BLaER1 (cell line): ENCODE measurements at regions not wholly inside any gene's neighbourhood (a gene's known extent, or its start where the extent isn't known, plus 50 kb on each side); places are given as distances from the start of the nearest gene placed in this dataset.
A peak's percentile ranks its signal among the peaks of the same experiment; 100 is the strongest.

Experiments used
- H3K27ac ChIP-seq: shearing (Covaris generic); formaldehyde crosslinking; 2 replicates; pipeline ENCODE4 v1.8.1; 2022
- H3K27me3 ChIP-seq: shearing (Covaris generic); formaldehyde crosslinking; 2 replicates; pipeline ENCODE4 v1.8.1; 2022
- H3K36me3 ChIP-seq: shearing (Covaris generic); formaldehyde crosslinking; 2 replicates; pipeline ENCODE4 v1.8.1; 2022
- H3K4me1 ChIP-seq: shearing (Covaris generic); formaldehyde crosslinking; 2 replicates; pipeline ENCODE4 v1.8.1; 2022
- H3K4me2 ChIP-seq: shearing (Covaris generic); formaldehyde crosslinking; 2 replicates; pipeline ENCODE4 v1.8.1; 2022
- H3K4me3 ChIP-seq: shearing (Covaris generic); formaldehyde crosslinking; 2 replicates; pipeline ENCODE4 v1.8.1; 2022
- H3K9ac ChIP-seq: shearing (Covaris generic); formaldehyde crosslinking; 2 replicates; pipeline ENCODE4 v1.8.1; 2022
- H3K9me3 ChIP-seq: shearing (Covaris generic); formaldehyde crosslinking; 2 replicates; pipeline ENCODE4 v1.8.1; 2022
- H4K20me1 ChIP-seq: shearing (Covaris generic); formaldehyde crosslinking; 2 replicates; pipeline ENCODE4 v1.8.1; 2022
- Cebpa-rat ChIP-seq: shearing (Covaris generic); IDR thresholded peaks from 2 replicates; pipeline ENCODE4 v1.8.1; 2022

DNA sequence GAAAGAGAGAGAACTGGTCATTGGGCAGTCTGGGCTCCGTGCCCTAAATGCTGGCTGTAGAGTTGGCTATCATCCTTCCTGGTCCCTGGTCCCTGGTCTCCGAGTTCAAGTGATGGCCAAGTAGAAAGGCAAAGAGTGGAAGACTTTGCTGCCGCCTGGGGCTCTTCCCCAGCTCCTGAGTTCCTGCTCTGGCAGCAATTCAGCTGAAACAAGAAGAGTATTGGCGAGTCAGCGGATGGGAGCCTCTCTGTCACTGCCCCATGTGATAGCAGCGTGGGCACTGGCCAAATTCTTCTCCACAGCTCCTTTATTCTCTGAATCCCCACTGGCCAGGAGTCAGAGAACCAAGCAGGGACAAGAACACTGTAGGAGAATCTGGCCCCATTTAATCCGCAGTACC is 351.0 kb upstream of the POU3F3 start:
- Histone ChIP-seq H3K27me3 (no peaks in the 10 kb centered on the region), H3K9me3 (no peaks in the 10 kb centered on the region), H3K36me3 (no peaks in the 10 kb centered on the region), H3K4me2 (no peak overlapping the region), H3K27ac (no peak overlapping the region), H4K20me1 (no peaks in the 10 kb centered on the region), H3K9ac (no peak overlapping the region), H3K4me3 (no peak overlapping the region), H3K4me1 (no peaks in the 10 kb centered on the region)
- no peak for TF ChIP-seq Cebpa-rat

DNA sequence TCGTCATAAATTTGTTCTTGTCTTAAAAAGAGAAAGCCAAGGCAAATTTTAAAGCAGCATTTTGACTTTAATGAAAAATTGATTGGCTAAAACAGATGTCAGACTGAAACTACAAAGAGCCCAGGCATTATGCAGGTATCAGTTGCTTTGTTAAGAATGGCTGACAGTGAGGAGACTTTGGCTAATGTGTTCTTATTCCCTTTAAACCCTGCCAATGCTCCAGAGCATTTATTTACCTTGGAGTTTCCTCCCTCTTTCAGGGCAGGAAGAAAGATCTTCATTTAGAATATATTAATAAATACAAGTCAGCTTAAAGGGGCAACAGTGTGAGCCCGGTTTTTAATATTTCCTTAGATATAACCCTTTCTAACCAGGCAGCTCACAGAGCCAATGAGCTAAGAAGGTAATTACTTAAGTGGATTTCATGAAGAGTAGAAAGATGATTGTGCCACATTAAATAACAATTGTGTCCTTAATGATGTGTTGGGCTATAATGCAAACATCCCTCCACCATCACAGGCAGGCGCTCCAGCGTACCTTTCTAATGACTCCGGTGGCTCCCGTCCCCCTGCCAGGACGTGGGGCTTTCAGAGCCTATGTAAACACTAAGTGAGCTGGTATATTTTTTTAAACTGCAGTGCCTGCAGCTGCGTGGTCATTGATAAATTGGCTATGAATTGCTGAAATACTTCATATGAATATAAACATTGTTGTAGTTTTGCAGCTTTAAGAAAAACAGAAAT is 349.4 kb upstream of the POU3F3 start:
- no peaks in the 10 kb centered on the region for H4K20me1 ChIP-seq
- H3K4me3 ChIP-seq: no peak overlapping the region
- H3K27me3 ChIP-seq: no peaks in the 10 kb centered on the region
- H3K4me2 ChIP-seq: no peak overlapping the region
- no peak for TF ChIP-seq Cebpa-rat
- H3K36me3 ChIP-seq: no peaks in the 10 kb centered on the region
- no peaks in the 10 kb centered on the region for H3K4me1 ChIP-seq
- H3K27ac ChIP-seq: no peak overlapping the region
- no peak overlapping the region for H3K9ac ChIP-seq
- no peaks in the 10 kb centered on the region for H3K9me3 ChIP-seq

DNA sequence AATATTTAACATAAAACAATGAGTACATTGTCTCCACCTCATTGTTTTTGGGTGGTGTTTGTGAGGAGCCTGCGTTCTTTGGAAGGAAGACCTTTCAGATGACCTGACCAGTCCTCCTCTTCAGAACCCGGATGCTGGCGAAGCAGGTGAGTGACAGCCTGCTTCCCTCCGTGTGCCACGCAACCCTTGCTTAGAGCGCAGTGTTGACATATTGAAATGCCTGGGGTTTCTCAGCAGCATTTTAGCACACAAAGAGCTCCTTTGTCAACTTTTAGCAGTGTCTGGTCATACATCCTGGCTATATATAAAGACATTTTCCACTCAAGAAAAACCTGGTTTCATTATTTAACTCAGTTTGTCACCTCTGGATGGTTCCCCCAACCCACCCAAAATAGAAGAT is 335.7 kb upstream of the POU3F3 start:
- Histone ChIP-seq H3K27ac (no peak overlapping the region), H3K36me3 (no peaks in the 10 kb centered on the region), H3K4me1 (no peaks in the 10 kb centered on the region), H3K9me3 (no peaks in the 10 kb centered on the region), H3K4me3 (no peak overlapping the region), H3K27me3 (no peaks in the 10 kb centered on the region), H3K9ac (no peak overlapping the region), H4K20me1 (no peaks in the 10 kb centered on the region), H3K4me2 (no peak overlapping the region)
- no peak for TF ChIP-seq Cebpa-rat

DNA sequence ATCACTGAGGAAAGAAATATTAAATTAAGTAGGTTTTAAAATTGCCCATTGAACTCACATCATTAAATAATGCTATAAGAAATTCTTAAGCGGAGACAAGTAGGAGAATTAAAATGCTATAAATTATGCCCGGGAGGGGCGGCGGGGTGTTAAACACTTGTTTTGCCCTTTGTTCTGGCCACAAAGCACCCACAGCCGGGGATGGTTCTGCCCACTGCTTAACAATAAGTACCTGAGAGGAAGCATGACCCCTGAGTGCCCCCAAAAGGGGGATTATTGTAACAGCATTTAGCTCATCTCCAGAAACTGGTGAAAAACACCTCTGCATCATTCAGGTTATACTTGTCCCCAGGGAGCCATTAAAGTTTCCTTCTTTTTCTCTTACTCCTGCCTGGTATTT is 332.7 kb upstream of the POU3F3 start:
- no peak for TF ChIP-seq Cebpa-rat
- Histone ChIP-seq H3K4me1 (no peaks in the 10 kb centered on the region), H3K27ac (no peak overlapping the region), H3K27me3 (no peaks in the 10 kb centered on the region), H3K4me2 (no peak overlapping the region), H3K4me3 (no peak overlapping the region), H3K9me3 (no peaks in the 10 kb centered on the region), H3K9ac (no peak overlapping the region), H3K36me3 (no peaks in the 10 kb centered on the region), H4K20me1 (no peaks in the 10 kb centered on the region)

DNA sequence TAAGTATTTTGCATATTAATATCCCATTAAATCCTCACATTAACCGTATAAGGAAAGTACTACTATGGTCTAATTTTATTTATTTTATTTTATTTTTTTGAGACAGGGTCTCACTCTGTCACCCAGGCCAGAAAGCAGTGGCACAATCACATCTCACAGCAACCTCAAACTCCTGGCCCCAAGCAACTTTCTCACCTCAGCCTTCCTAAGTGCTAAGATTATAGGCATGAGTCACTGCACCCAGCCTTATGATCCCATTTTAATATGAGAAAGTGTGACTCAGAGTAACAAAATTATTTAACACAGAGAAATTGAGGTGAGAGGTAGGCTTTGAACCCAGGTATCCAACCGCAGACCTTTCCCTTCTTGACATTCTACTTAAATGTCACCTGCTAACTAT is 330.0 kb upstream of the POU3F3 start:
- H3K9me3 ChIP-seq: no peaks in the 10 kb centered on the region; the same call in 1 of the 2 replicates
- H3K4me3 ChIP-seq: no peak overlapping the region
- H3K27me3 ChIP-seq: no peaks in the 10 kb centered on the region

DNA sequence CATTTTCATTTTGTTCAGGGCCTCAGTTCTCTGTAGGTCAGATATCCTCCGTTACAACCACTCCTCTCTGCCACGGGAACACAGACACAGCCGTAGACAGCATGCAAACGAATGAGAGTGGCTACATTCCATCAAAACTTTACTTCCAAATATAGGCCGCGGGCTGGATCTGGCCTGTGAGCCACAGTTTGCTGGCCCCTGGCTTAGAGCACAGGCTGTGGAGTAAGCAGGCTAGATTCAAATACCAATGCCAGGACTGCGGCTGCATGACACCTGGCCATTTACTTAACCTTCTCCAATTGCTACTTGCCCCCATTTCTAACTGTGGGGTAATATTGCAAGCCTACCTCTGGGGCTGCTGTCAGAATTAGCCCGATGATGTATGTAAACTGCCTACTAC is 325.8 kb upstream of the POU3F3 start:
- H3K9me3 ChIP-seq: no peaks in the 10 kb centered on the region; the same call in 1 of the 2 replicates
- H3K9ac ChIP-seq: no peak overlapping the region
- no peak overlapping the region for H3K4me2 ChIP-seq
- no peaks in the 10 kb centered on the region for H4K20me1 ChIP-seq
- no peak overlapping the region for H3K4me3 ChIP-seq
- no peaks in the 10 kb centered on the region for H3K27me3 ChIP-seq
- no peaks in the 10 kb centered on the region for H3K36me3 ChIP-seq
- no peaks in the 10 kb centered on the region for H3K4me1 ChIP-seq
- no peak for TF ChIP-seq Cebpa-rat
- H3K27ac ChIP-seq: no peak overlapping the region

More for the DNA sequence above, 330.0 kb upstream of the POU3F3 start:
- no peaks in the 10 kb centered on the region for H3K4me1 ChIP-seq
- no peak for TF ChIP-seq Cebpa-rat
- H3K4me2 ChIP-seq: no peak overlapping the region
- H4K20me1 ChIP-seq: no peaks in the 10 kb centered on the region
- H3K36me3 ChIP-seq: no peaks in the 10 kb centered on the region
- H3K9ac ChIP-seq: no peak overlapping the region
- H3K27ac ChIP-seq: no peak overlapping the region

DNA sequence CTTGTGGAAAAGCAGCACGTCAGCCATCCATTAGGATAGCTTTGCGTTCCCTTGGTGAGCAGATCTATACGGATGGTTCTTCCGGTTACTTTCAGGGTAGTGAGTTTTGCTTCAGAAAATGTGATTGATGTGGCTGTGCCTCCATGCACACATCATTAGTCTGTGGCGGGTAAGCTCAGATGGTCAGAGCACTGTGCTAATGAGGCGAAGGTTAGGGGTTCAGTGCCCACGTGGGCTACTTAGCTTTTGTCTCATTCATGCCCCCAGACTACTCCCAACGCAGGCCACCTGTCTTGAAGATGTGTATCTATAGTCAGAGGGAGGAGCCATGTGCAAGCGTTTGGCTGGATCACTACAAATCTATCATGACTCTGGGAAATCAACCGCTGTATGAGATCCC is 322.8 kb upstream of the POU3F3 start:
- Histone ChIP-seq H3K36me3 (no peaks in the 10 kb centered on the region), H4K20me1 (no peaks in the 10 kb centered on the region), H3K4me2 (no peak overlapping the region), H3K27ac (no peak overlapping the region), H3K9ac (no peak overlapping the region), H3K9me3 (no peaks in the 10 kb centered on the region; the same call in 1 of the 2 replicates), H3K4me1 (no peaks in the 10 kb centered on the region), H3K4me3 (no peak overlapping the region), H3K27me3 (no peaks in the 10 kb centered on the region)
- TF ChIP-seq Cebpa-rat: no peak

DNA sequence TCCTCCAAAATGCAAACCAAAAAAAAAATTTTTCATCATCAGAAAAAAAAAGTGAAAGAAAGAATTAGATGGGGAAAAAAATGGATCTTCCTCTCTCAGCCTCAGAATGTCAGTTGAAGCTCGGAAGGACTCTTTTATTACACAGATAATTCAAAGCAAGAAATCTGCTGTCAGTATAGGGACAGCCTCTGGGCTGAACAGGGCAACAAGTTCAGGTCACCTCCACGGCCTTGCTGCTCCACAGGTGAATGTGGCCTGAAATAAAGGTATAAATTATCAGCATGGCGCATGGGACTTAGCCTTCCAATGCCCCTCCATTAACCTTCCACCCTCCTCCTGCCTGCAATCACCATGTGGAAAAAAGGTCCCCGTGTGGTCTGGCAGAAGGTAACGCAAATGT is 316.8 kb upstream of the POU3F3 start:
- no peak overlapping the region for H3K27ac ChIP-seq
- H3K4me3 ChIP-seq: no peak overlapping the region
- no peaks in the 10 kb centered on the region for H3K9me3 ChIP-seq
- no peaks in the 10 kb centered on the region for H3K36me3 ChIP-seq
- peaks cover 26% of the 10 kb centered on the region for H3K4me1 ChIP-seq
- H3K27me3 ChIP-seq: no peaks in the 10 kb centered on the region
- no peaks in the 10 kb centered on the region for H4K20me1 ChIP-seq
- no peak overlapping the region for H3K9ac ChIP-seq
- no peak for TF ChIP-seq Cebpa-rat
- no peak overlapping the region for H3K4me2 ChIP-seq

DNA sequence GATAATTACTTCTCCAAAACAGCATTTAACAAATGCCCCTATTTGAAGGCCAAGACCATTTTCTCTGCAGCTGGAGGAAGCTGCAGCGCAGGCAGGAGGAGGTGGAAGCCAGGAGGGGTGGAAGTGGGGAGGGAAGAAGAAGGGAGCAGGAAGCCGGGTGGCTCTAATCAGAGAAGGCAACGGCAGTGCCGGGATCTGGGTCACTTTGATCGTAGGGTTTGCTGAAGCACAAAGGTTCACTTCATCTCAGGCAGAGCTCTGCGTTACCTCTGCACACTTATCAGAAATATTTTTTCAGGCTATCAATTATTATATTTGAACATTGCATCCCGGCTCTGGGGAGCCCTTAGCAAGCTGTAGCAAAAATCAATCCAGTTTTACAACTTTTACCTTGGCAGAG is 315.8 kb upstream of the POU3F3 start:
- Histone ChIP-seq H3K27ac (no peak overlapping the region), H3K9ac (no peak overlapping the region), H3K27me3 (no peaks in the 10 kb centered on the region), H3K9me3 (no peaks in the 10 kb centered on the region), H3K4me2 (peak overlapping the region; percentile 57), H3K4me3 (no peak overlapping the region), H4K20me1 (no peaks in the 10 kb centered on the region), H3K36me3 (no peaks in the 10 kb centered on the region), H3K4me1 (peaks cover 26% of the 10 kb centered on the region)
- no peak for TF ChIP-seq Cebpa-rat

DNA sequence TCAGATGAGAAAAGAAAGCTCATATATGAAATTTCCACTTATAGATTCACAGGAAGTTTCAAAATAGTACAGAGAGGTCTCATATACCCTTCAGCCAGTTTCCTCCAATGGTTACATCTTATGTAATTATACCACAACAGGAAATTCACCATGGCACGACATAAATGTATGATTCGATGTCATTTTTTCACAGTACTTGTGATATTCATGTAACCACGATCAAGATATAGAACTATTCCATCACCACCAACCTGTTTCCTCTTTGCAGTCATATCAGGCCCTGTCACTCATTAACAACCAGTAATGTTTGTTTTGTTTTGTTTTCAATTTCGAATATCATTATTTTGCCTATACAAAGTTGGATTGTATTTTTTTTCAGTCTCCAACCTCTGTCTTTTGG is 314.3 kb upstream of the POU3F3 start:
- peaks cover 26% of the 10 kb centered on the region for H3K4me1 ChIP-seq
- H3K27me3 ChIP-seq: no peaks in the 10 kb centered on the region
- H4K20me1 ChIP-seq: no peaks in the 10 kb centered on the region
- peak overlapping the region; percentile 57 for H3K4me2 ChIP-seq
- no peaks in the 10 kb centered on the region for H3K9me3 ChIP-seq
- H3K9ac ChIP-seq: no peak overlapping the region
- no peak overlapping the region for H3K27ac ChIP-seq
- no peak for TF ChIP-seq Cebpa-rat
- no peaks in the 10 kb centered on the region for H3K36me3 ChIP-seq
- H3K4me3 ChIP-seq: no peak overlapping the region

DNA sequence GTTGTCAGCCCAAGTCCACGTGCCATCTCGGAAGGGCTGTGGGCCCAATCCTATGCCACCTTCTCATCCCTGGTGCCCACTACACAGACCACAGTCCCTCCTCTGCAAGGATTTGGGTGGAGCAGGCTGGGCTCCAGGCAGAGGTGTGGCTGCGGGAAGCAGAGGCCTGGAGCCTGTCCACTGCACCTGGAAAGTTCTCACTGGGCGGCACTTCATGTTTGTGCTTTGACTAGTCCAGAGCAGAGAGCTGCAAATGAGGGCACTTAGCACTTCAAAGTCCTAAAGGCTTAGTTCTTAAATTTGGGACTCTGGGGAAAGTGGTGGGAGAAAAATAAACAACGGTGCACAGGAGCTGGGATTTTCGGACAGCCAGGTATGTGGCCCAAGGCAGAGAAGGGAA is 308.9 kb upstream of the POU3F3 start:
- H3K4me3 ChIP-seq: no peak overlapping the region
- H3K9ac ChIP-seq: no peak overlapping the region
- TF ChIP-seq Cebpa-rat: no peak
- H3K27me3 ChIP-seq: no peaks in the 10 kb centered on the region
- H4K20me1 ChIP-seq: no peaks in the 10 kb centered on the region
- no peak overlapping the region for H3K4me2 ChIP-seq
- H3K27ac ChIP-seq: no peak overlapping the region
- no peaks in the 10 kb centered on the region for H3K9me3 ChIP-seq
- no peaks in the 10 kb centered on the region for H3K36me3 ChIP-seq
- H3K4me1 ChIP-seq: peaks cover 1% of the 10 kb centered on the region
